ENCODE measurements at regions not wholly inside any gene's neighbourhood (a gene's known extent, or its start where the extent isn't known, plus 50 kb on each side); places are given as distances from the start of the nearest gene placed in this dataset.
"Not testable (repeated sequence)": the region's sequence is repeated elsewhere in the genome, so short reads cannot be mapped to it uniquely, and the experiment has no call there.

- no peak for DNase-seq (ENCODE audit: low spot score)
These were observed 144.5 kb upstream of the ID4 start for GRCh38 chr6:19692506-19693298.

GRCh38 chr6:19694697-19695096 is 142.5 kb upstream of the ID4 start:
- no peak for DNase-seq (ENCODE audit: low spot score)

GRCh38 chr6:19697744-19698290 is 139.4 kb upstream of the ID4 start:
- peak; percentile 71 for DNase-seq (ENCODE audit: low spot score)

- DNase-seq (ENCODE audit: low spot score), result no peak
These were observed 137.2 kb upstream of the ID4 start for GRCh38 chr6:19699932-19700331.

GRCh38 chr6:19705606-19706005 is 131.6 kb upstream of the ID4 start:
- DNase-seq (ENCODE audit: low spot score), result no peak

- DNase-seq (ENCODE audit: low spot score), result no peak
These were observed 125.0 kb upstream of the ID4 start for GRCh38 chr6:19712012-19712688.

GRCh38 chr6:19712998-19713397 is 124.2 kb upstream of the ID4 start:
- DNase-seq (ENCODE audit: low spot score), result no peak

- DNase-seq (ENCODE audit: low spot score), result no peak
These were observed 123.8 kb upstream of the ID4 start for GRCh38 chr6:19713411-19713810.

GRCh38 chr6:19713984-19714383 is 123.2 kb upstream of the ID4 start:
- no peak for DNase-seq (ENCODE audit: low spot score)

GRCh38 chr6:19714434-19715166 is 122.6 kb upstream of the ID4 start:
- DNase-seq (ENCODE audit: low spot score), result no peak

GRCh38 chr6:19715167-19715551 is 122.0 kb upstream of the ID4 start:
- DNase-seq (ENCODE audit: low spot score), result no peak

- DNase-seq (ENCODE audit: low spot score), result peak; percentile 80
These were observed 117.5 kb upstream of the ID4 start for GRCh38 chr6:19719691-19720128.

GRCh38 chr6:19721766-19722377 is 115.3 kb upstream of the ID4 start:
- no peak for DNase-seq (ENCODE audit: low spot score)

GRCh38 chr6:19722999-19723398 is 114.2 kb upstream of the ID4 start:
- no peak for DNase-seq (ENCODE audit: low spot score)

GRCh38 chr6:19723545-19723944 is 113.6 kb upstream of the ID4 start:
- peak; percentile 76 for DNase-seq (ENCODE audit: low spot score)

- not testable (repeated sequence) for DNase-seq (ENCODE audit: low spot score)
These were observed 111.7 kb upstream of the ID4 start for GRCh38 chr6:19725436-19725835.

GRCh38 chr6:19731282-19731681 is 105.9 kb upstream of the ID4 start:
- no peak for DNase-seq (ENCODE audit: low spot score)

- no peak for DNase-seq (ENCODE audit: low spot score)
These were observed 103.1 kb upstream of the ID4 start for GRCh38 chr6:19734061-19734460.

- DNase-seq (ENCODE audit: low spot score), result no peak
These were observed 102.7 kb upstream of the ID4 start for GRCh38 chr6:19734519-19734918.

GRCh38 chr6:19736066-19736465 is 101.1 kb upstream of the ID4 start:
- no peak for DNase-seq (ENCODE audit: low spot score)

GRCh38 chr6:19738010-19738409 is 99.2 kb upstream of the ID4 start:
- DNase-seq (ENCODE audit: low spot score), result no peak

GRCh38 chr6:19749722-19750121 is 87.4 kb upstream of the ID4 start:
- DNase-seq (ENCODE audit: low spot score), result no peak

Measured in hepatic stellate cell (primary cell).